ENCODE measurements at regions not wholly inside any gene's neighbourhood (a gene's known extent, or its start where the extent isn't known, plus 50 kb on each side); places are given as distances from the start of the nearest gene placed in this dataset.
"Not testable (repeated sequence)": the region's sequence is repeated elsewhere in the genome, so short reads cannot be mapped to it uniquely, and the experiment has no call there.

DNA sequence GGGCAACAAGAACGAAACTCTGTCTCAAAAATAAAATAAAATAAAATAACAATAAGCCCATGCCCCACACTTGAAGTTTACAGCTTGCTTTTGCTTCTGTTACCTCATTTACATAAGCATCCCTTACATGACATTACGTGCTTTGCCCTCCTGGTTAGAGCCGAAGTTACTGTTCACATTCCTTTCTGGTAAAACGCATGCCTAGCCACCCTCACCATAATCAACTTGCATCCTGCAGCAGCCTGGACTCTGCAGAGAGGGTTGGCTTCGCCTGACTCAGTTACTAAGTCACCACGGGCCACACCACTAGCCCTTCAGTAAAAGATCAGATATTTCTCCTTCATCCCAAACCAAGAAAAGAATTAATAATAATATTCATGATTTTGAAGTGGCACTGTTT lies 736.0 kb upstream of the AUTS2 start:
- Histone ChIP-seq H3K36me3 (no peaks in the 10 kb centered on the region), H3K4me3 (no peak overlapping the region), H3K27ac (no peak overlapping the region), H3K9me3 (no peaks in the 10 kb centered on the region), H3K4me1 (no peaks in the 10 kb centered on the region), H3K27me3 (no peaks in the 10 kb centered on the region)
- TF ChIP-seq POLR2A (IDR thresholded peaks at IDR 0.05) = no peak
- TF ChIP-seq, protein P1, sequence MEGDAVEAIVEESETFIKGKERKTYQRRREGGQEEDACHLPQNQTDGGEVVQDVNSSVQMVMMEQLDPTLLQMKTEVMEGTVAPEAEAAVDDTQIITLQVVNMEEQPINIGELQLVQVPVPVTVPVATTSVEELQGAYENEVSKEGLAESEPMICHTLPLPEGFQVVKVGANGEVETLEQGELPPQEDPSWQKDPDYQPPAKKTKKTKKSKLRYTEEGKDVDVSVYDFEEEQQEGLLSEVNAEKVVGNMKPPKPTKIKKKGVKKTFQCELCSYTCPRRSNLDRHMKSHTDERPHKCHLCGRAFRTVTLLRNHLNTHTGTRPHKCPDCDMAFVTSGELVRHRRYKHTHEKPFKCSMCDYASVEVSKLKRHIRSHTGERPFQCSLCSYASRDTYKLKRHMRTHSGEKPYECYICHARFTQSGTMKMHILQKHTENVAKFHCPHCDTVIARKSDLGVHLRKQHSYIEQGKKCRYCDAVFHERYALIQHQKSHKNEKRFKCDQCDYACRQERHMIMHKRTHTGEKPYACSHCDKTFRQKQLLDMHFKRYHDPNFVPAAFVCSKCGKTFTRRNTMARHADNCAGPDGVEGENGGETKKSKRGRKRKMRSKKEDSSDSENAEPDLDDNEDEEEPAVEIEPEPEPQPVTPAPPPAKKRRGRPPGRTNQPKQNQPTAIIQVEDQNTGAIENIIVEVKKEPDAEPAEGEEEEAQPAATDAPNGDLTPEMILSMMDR (IDR thresholded peaks at IDR 0.05 in 4 of 5, conservative IDR thresholded peaks at IDR 0.05 in 1 of 5) = no peak
- in situ Hi-C loops (cut with MboI; ENCODE audit: low sequenced_read_pairs in 4 of 4) = no loop called here
- ATAC-seq (no peak), DNase-seq (no peak)
- intact Hi-C loops (cut with DNase I; ENCODE audit: low total_unique reads) = no loop called here

DNA sequence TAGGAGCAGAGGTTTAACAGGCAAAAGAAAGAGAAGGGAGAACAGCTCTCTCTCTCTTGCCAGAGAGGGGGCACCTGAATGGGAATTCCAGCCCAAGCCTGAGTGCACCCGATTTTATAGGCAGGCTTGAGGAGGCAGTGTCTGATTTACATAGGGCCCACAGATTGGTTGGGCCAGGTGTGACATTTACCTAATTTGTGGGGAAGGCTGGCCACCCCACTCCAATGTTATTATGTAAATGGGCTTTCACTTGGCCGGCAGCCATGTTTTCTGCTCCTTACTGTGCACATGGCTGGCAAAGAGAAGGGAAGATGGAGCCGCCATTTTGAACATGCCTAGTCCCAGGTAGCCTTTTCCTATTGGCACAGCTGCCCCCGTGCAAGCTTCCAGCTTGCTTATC lies 735.5 kb upstream of the AUTS2 start:
- H3K27ac ChIP-seq = no peak overlapping the region
- DNase-seq (no peak), ATAC-seq (no peak)
- intact Hi-C loops (cut with DNase I; ENCODE audit: low total_unique reads) = no loop called here
- in situ Hi-C loops (cut with MboI; ENCODE audit: low sequenced_read_pairs in 4 of 4) = no loop called here
- H3K4me3 ChIP-seq = no peak overlapping the region
- TF ChIP-seq, protein P1 (IDR thresholded peaks at IDR 0.05 in 4 of 5, conservative IDR thresholded peaks at IDR 0.05 in 1 of 5) = no peak
- TF ChIP-seq POLR2A (IDR thresholded peaks at IDR 0.05) = no peak
- H3K36me3 ChIP-seq = no peaks in the 10 kb centered on the region
- no peaks in the 10 kb centered on the region for H3K27me3 ChIP-seq
- no peaks in the 10 kb centered on the region for H3K4me1 ChIP-seq
- no peaks in the 10 kb centered on the region for H3K9me3 ChIP-seq

DNA sequence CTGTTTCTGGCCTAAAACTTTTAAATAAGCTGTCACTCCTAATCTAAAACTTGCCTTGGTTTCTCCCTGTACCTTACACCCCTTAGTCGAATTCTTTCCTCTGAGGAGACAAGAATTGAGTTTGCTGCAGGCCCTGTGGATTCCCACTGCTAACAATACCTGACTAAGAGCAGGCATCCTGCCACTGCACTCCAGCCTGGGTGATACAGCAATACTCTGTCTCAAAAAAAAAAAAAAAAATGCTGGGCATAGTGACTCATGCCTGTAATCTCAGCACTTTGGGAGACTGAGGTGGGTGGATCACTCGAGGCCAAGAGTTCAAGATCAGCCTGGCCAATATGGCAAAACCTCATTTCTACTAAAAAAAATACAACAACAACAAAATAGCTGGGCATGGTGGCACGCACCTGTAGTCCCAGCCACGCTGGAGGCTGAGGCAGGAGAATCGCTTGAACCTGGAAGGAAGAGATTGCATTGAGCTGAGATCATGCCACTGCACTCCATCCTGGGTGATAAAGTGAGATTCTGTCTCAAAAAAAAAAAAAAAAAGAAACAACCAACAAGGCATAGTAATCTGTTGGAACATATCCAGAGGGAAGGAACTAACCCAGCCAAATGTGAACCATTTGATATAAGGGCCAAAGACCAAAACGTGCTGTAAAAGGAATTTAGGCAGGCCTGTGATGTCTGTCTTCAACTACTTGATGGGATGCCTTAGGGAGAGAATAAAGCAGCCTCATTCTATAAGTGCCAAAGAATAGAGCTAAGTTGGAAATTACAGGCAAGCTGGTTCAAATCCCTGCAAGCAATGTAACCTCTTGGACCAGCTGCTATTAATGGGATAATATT lies 732.7 kb upstream of the AUTS2 start:
- ATAC-seq = no peak

DNA sequence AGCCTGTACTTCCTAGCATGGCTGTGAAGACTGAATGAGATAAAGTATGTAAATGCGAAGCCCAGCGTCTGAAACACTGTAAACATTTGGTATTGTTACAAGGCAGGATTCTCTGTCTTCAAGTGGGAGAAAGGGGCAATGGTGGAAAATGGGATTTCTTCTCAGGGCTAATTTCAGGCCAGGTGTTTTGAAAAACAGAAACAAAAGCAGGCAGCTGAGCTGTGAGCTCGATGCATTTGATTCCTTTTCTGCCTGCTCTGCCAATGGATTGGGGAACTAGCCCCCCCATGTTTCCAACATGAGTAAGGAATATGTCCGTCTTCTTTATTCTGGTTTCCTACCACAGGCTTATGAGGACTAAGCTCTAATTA lies 732.1 kb upstream of the AUTS2 start:
- ATAC-seq (no peak), DNase-seq (no peak)
- intact Hi-C loops (cut with DNase I; ENCODE audit: low total_unique reads) (no loop called here), in situ Hi-C loops (cut with MboI; ENCODE audit: low sequenced_read_pairs in 4 of 4) (no loop called here)
- no peaks in the 10 kb centered on the region for H3K36me3 ChIP-seq
- no peaks in the 10 kb centered on the region for H3K4me1 ChIP-seq
- H3K9me3 ChIP-seq = no peaks in the 10 kb centered on the region
- no peak overlapping the region for H3K27ac ChIP-seq
- no peak overlapping the region for H3K4me3 ChIP-seq
- TF ChIP-seq POLR2A (IDR thresholded peaks at IDR 0.05) = no peak
- TF ChIP-seq, protein P1 (IDR thresholded peaks at IDR 0.05 in 4 of 5, conservative IDR thresholded peaks at IDR 0.05 in 1 of 5) = no peak
- H3K27me3 ChIP-seq = no peaks in the 10 kb centered on the region

More for the DNA sequence above, 732.7 kb upstream of the AUTS2 start:
- no peaks in the 10 kb centered on the region for H3K27me3 ChIP-seq
- in situ Hi-C loops (cut with MboI; ENCODE audit: low sequenced_read_pairs in 4 of 4) = no loop called here
- H3K9me3 ChIP-seq = no peaks in the 10 kb centered on the region
- no peak overlapping the region for H3K4me3 ChIP-seq
- no peak for TF ChIP-seq POLR2A (IDR thresholded peaks at IDR 0.05)
- TF ChIP-seq, protein P1 (IDR thresholded peaks at IDR 0.05 in 4 of 5, conservative IDR thresholded peaks at IDR 0.05 in 1 of 5) = no peak
- H3K36me3 ChIP-seq = no peaks in the 10 kb centered on the region
- intact Hi-C loops (cut with DNase I; ENCODE audit: low total_unique reads) = no loop called here
- no peak for DNase-seq
- no peak overlapping the region for H3K27ac ChIP-seq
- no peaks in the 10 kb centered on the region for H3K4me1 ChIP-seq

DNA sequence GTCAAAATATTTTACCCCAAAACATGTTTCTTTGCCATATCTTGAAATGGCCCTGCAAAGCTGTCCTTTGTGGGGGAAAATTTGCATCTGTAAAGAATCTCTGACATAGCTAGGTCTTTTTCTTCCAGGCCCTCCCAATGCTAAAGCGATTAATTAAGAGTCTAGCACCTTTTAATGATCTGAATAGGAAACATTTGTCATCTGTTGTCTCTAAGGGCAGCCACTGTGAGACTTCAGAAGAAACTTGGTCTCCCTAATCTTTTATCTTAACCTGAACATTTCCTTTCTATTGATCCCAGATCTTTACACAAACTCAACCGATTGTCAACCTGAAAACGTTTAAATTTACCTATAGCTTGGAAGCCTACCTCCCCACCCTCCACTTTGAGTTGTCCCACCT lies 731.6 kb upstream of the AUTS2 start:
- H3K36me3 ChIP-seq; H3K27me3 ChIP-seq; H3K4me3 ChIP-seq; H3K4me1 ChIP-seq; H3K27ac ChIP-seq; DNase-seq; ATAC-seq; H3K9me3 ChIP-seq; intact Hi-C loops (cut with DNase I; ENCODE audit: low total_unique reads); in situ Hi-C loops (cut with MboI; ENCODE audit: low sequenced_read_pairs in 4 of 4): not testable (repeated sequence)

Data from gastrocnemius medialis (tissue), 4 donors.